H1 (cell line): ENCODE measurements at regions not wholly inside any gene's neighbourhood (a gene's known extent, or its start where the extent isn't known, plus 50 kb on each side); places are given as distances from the start of the nearest gene placed in this dataset.

Source experiments
- BCL11A ChIP-seq, 2 experiments: IDR thresholded peaks; one replicate each; pipeline ENCODE4 v1.6.1; 2011; ENCODE audit warnings: low read depth in 2 of 2, low read length in 2 of 2, mild to moderate bottlenecking in 2 of 2
- CTCF ChIP-seq, 3 experiments: IDR thresholded peaks; 1 replicate in 2 of 3; 2 replicates in 1 of 3; pipeline versions ENCODE4 v1.5.1 to v1.6.1; 2011; ENCODE audit warnings: low read length in 3 of 3, mild to moderate bottlenecking in 3 of 3, inconsistent platforms in 2 of 3, low read depth in 1 of 3, moderate library complexity in 1 of 3; ENCODE audit not compliant: insufficient read depth in 1 of 3; ENCODE audit errors: control extremely low read depth in 1 of 3
- FOSL1 ChIP-seq: IDR thresholded peaks from 2 replicates; pipeline ENCODE4 v1.6.1; 2011; ENCODE audit warnings: mild to moderate bottlenecking, low read depth, low read length, moderate library complexity; ENCODE audit not compliant: insufficient read depth
- JUN ChIP-seq: IDR thresholded peaks from 2 replicates; pipeline ENCODE4 v1.6.1; 2011; ENCODE audit warnings: low read depth, mild to moderate bottlenecking, improper control_type of control experiment, low read length
- JUND ChIP-seq: IDR thresholded peaks from 2 replicates; pipeline ENCODE4 v1.6.1; 2011; ENCODE audit warnings: mild to moderate bottlenecking, improper control_type of control experiment, low read length
- KDM1A ChIP-seq: fragments of 200-600, 300-600 bp; sonication (generic); IDR thresholded peaks from 2 replicates; pipeline ENCODE4 v1.7.1; 2016; ENCODE audit warnings: mild to moderate bottlenecking, low read length, borderline replicate concordance
- POLR2A ChIP-seq, 2 experiments: IDR thresholded peaks; 1 replicate in 1 of 2; 2 replicates in 1 of 2; pipeline ENCODE4 v1.6.1; 2011; ENCODE audit warnings: low read depth in 2 of 2, low read length in 2 of 2, mild to moderate bottlenecking in 2 of 2; ENCODE audit errors: control extremely low read depth in 1 of 2
- POLR2AphosphoS5 ChIP-seq: IDR thresholded peaks from 2 replicates; pipeline ENCODE4 v1.6.1; 2011; ENCODE audit warnings: low read depth, low read length
- RAD21 ChIP-seq, 2 experiments: IDR thresholded peaks in 1 of 2; conservative IDR thresholded peaks in 1 of 2; 2 replicates each; pipeline ENCODE4 v1.6.1; 2011; ENCODE audit warnings: low read depth in 2 of 2, low read length in 2 of 2, improper control_type of control experiment in 1 of 2, inconsistent platforms in 1 of 2, mild to moderate bottlenecking in 1 of 2, moderate library complexity in 1 of 2
- RBBP5 ChIP-seq: IDR thresholded peaks from 2 replicates; pipeline ENCODE4 v1.7.1; 2012; ENCODE audit warnings: low read depth, mild to moderate bottlenecking, inconsistent platforms, low read length, moderate library complexity, borderline replicate concordance
- RXRA ChIP-seq: IDR thresholded peaks from 2 replicates; pipeline ENCODE4 v1.6.1; 2011; ENCODE audit warnings: low read depth, mild to moderate bottlenecking, low read length, moderate library complexity; ENCODE audit not compliant: insufficient read depth
- TAF1 ChIP-seq: IDR thresholded peaks from 2 replicates; pipeline ENCODE4 v1.6.1; 2011; ENCODE audit warnings: mild to moderate bottlenecking, low read depth, low read length
- ZNF274 ChIP-seq: IDR thresholded peaks from 2 replicates; pipeline ENCODE4 v1.7.0; 2012; ENCODE audit warnings: low read length, borderline replicate concordance; ENCODE audit errors: extremely low read depth

GRCh38 chr2:144333143-144333555 lies 186.8 kb downstream of the ZEB2 start:
- TF ChIP-seq CTCF (IDR thresholded peaks at IDR 0.05; ENCODE audit: control extremely low read depth in 1 of 3, insufficient read depth in 1 of 3, low read depth in 1 of 3, low read length in 3 of 3) = no peak
- TF ChIP-seq KDM1A = no peak
- TF ChIP-seq RBBP5 = no peak
- TF ChIP-seq POLR2A (IDR thresholded peaks at IDR 0.05; ENCODE audit: control extremely low read depth in 1 of 2, low read depth in 2 of 2, low read length in 2 of 2) = no peak
- TF ChIP-seq JUN = no peak
- TF ChIP-seq RXRA = no peak
- no peak for TF ChIP-seq POLR2AphosphoS5
- no peak for TF ChIP-seq JUND
- no peak for TF ChIP-seq ZNF274
- TF ChIP-seq RAD21 (IDR thresholded peaks at IDR 0.05 in 1 of 2, conservative IDR thresholded peaks at IDR 0.05 in 1 of 2; ENCODE audit: low read depth in 2 of 2, low read length in 2 of 2) = no peak
- TF ChIP-seq BCL11A (IDR thresholded peaks at IDR 0.05; ENCODE audit: low read depth in 2 of 2, low read length in 2 of 2) = no peak
- TF ChIP-seq FOSL1 = no peak
- TF ChIP-seq TAF1 = no peak
